Lower leg skin (tissue), 4 donors: ENCODE measurements at regions not wholly inside any gene's neighbourhood (a gene's known extent, or its start where the extent isn't known, plus 50 kb on each side); places are given as distances from the start of the nearest gene placed in this dataset.

Experiments used
- DNase-seq, 2 donors: peaks; one replicate each; pipeline ENCODE4 v3.0.0-alpha.2; 2019; ENCODE audit warnings: low spot score in 2 of 2
- H3K4me3 ChIP-seq: fragments of 200-600 bp; sonication (generic); 2 replicates; pipeline ENCODE4 v1.5.1; 2017; ENCODE audit warnings: mild to moderate bottlenecking, low read depth; ENCODE audit not compliant: poor library complexity, severe bottlenecking
- CTCF ChIP-seq, 3 donors: fragments of 450-650 bp; IDR thresholded peaks; one replicate each; pipeline ENCODE4 v1.5.1; 2016; ENCODE audit warnings: antibody characterized with exemption in 3 of 3, mild to moderate bottlenecking in 3 of 3, moderate library complexity in 2 of 3
- POLR2A ChIP-seq, 2 donors: fragments of 450-650 bp; IDR thresholded peaks; one replicate each; pipeline ENCODE4 v1.6.1; 2016 to 2017; ENCODE audit warnings: antibody characterized with exemption in 2 of 2, mild to moderate bottlenecking in 1 of 2, moderate library complexity in 1 of 2
- WGBS, 2 donors: methylation state at CpG; one replicate each; pipeline ENCODE4 v1.1.5; 2018; 5-methylcytosine and 5-hydroxymethylcytosine counted together
- intact Hi-C: fragments of 100-400 bp; cut with DNase I; formaldehyde crosslinking; loops from one replicate; pipeline ENCODE4 v1.15.0; 2023; ENCODE audit warnings: low total_unique reads

GRCh38 chr5:29744618-29745017 is 1448.9 kb upstream of the CDH6 start:
- no peak overlapping the region for H3K4me3 ChIP-seq
- DNase-seq, result no peak
- WGBS, 2 donors, result 53 to 63% methylated on average over 3 of the region's 3 CpGs
- TF ChIP-seq CTCF (IDR thresholded peaks at IDR 0.05) (no peak), POLR2A (IDR thresholded peaks at IDR 0.05) (no peak)
- intact Hi-C loops, result no loop called here

GRCh38 chr5:29720954-29721353 is 1472.5 kb upstream of the CDH6 start:
- intact Hi-C loops, result no loop called here
- no peak for TF ChIP-seq POLR2A (IDR thresholded peaks at IDR 0.05)
- TF ChIP-seq CTCF (IDR thresholded peaks at IDR 0.05), result no peak
- no peak overlapping the region for H3K4me3 ChIP-seq
- DNase-seq, result no peak

- intact Hi-C loops, result no loop called here
- no peak overlapping the region for H3K4me3 ChIP-seq
- WGBS, 2 donors, result 58 to 65% methylated on average over 3 of the region's 3 CpGs
- TF ChIP-seq CTCF (IDR thresholded peaks at IDR 0.05) (no peak), POLR2A (IDR thresholded peaks at IDR 0.05) (no peak)
- DNase-seq, result no peak
Measured at GRCh38 chr5:29719171-29719570, 1474.3 kb upstream of the CDH6 start.

- no peak for DNase-seq
- no peak overlapping the region for H3K4me3 ChIP-seq
- intact Hi-C loops, result no loop called here
- no peak for TF ChIP-seq POLR2A (IDR thresholded peaks at IDR 0.05)
- TF ChIP-seq CTCF (IDR thresholded peaks at IDR 0.05), result no peak
Measured at GRCh38 chr5:29715167-29715566, 1478.3 kb upstream of the CDH6 start.

- H3K4me3 ChIP-seq, result no peak overlapping the region
- no peak for TF ChIP-seq CTCF (IDR thresholded peaks at IDR 0.05)
- TF ChIP-seq POLR2A (IDR thresholded peaks at IDR 0.05), result no peak
- intact Hi-C loops, result no loop called here
- DNase-seq, result no peak
- WGBS, 2 donors, result 63 to 78% methylated on average over 1 of the region's 1 CpG
Measured at GRCh38 chr5:29702875-29703274, 1490.6 kb upstream of the CDH6 start.

GRCh38 chr5:29701600-29701999 is 1491.9 kb upstream of the CDH6 start:
- DNase-seq, result no peak
- no peak overlapping the region for H3K4me3 ChIP-seq
- TF ChIP-seq POLR2A (IDR thresholded peaks at IDR 0.05), result no peak
- TF ChIP-seq CTCF (IDR thresholded peaks at IDR 0.05), result no peak
- 87 to 88% methylated on average over 4 of the region's 4 CpGs for WGBS, 2 donors
- intact Hi-C loops, result no loop called here
